Uterus (tissue), 3 donors: ENCODE measurements at regions not wholly inside any gene's neighbourhood (a gene's known extent, or its start where the extent isn't known, plus 50 kb on each side); places are given as distances from the start of the nearest gene placed in this dataset.
"Not testable (repeated sequence)": the region's sequence is repeated elsewhere in the genome, so short reads cannot be mapped to it uniquely, and the experiment has no call there.

ENCODE experiments used
- DNase-seq, 2 donors: peaks; one replicate each; pipeline ENCODE4 v3.0.0-alpha.2; 2019 to 2020
- H3K27ac ChIP-seq, 2 donors: fragments of 200-600 bp; sonication (generic); 1 replicate in 1 of 2; 2 replicates in 1 of 2; pipeline ENCODE4 v1.5.1; 2016 to 2018
- H3K27me3 ChIP-seq, 2 donors: fragments of 200-600 bp; sonication (generic); one replicate each; pipeline ENCODE4 v1.5.1; 2018 to 2019; ENCODE audit warnings: control low read depth in 1 of 2
- H3K36me3 ChIP-seq, 2 donors: fragments of 200-600 bp; sonication (generic); one replicate each; pipeline ENCODE4 v1.5.1; 2019; ENCODE audit warnings: control low read depth in 1 of 2
- H3K4me1 ChIP-seq, 2 donors: fragments of 200-600 bp; sonication (generic); one replicate each; pipeline ENCODE4 v1.5.1; 2018 to 2019; ENCODE audit warnings: control low read depth in 1 of 2
- H3K4me3 ChIP-seq, 2 donors: fragments of 200-600 bp; sonication (generic); 1 replicate in 1 of 2; 2 replicates in 1 of 2; pipeline ENCODE4 v1.5.1; 2018 to 2019; ENCODE audit warnings: mild to moderate bottlenecking in 1 of 2
- H3K9me3 ChIP-seq, 2 donors: fragments of 200-600 bp; sonication (generic); one replicate each; pipeline ENCODE4 v1.5.1; 2019; ENCODE audit warnings: control low read depth in 1 of 2
- CTCF ChIP-seq, 4 experiments: fragments of 200-600 bp in 2 of 4; fragments of 450-650 bp in 2 of 4; sonication (generic) in 2 of 4; IDR thresholded peaks; one replicate each; pipeline ENCODE4 v1.5.1; 2016 to 2019; ENCODE audit warnings: antibody characterized with exemption in 4 of 4, mild to moderate bottlenecking in 2 of 4, moderate library complexity in 1 of 4
- POLR2A ChIP-seq, 2 donors: fragments of 450-650 bp; IDR thresholded peaks; one replicate each; pipeline ENCODE4 v1.6.1; 2016; ENCODE audit warnings: antibody characterized with exemption in 2 of 2, mild to moderate bottlenecking in 1 of 2, moderate library complexity in 1 of 2
- intact Hi-C: fragments of 100-400 bp; cut with DNase I; formaldehyde crosslinking; loops from one replicate; pipeline ENCODE4 v1.15.1; 2023; ENCODE audit warnings: low total_unique reads
- donor health status: DM: yes; HTN: yes; CAD: no.

DNA sequence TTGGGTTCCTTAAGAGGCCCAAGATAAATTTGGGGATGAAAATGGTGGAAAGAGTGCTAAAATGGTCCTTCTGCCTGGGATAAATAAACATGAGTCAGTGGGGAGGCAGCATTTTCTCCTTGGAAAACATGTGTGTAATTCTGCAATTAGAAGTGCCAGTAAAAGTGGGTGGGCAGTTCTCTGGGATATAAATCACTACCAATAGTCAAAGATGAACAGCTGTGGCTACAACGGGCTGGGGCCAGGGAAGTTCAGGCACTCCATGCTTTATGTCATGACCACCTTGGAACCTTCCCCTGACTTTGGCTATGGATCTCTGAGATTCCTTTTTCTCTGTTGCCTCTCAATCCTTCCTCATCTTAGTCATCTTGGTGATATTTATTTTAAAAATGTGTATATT, 56.5 kb upstream of the CYRIA start:
- Histone ChIP-seq H3K4me3 (no peak overlapping the region), H3K27me3 (no peaks in the 10 kb centered on the region), H3K27ac (no peak overlapping the region), H3K4me1 (no peaks in the 10 kb centered on the region), H3K36me3 (no peaks in the 10 kb centered on the region), H3K9me3 (no peaks in the 10 kb centered on the region)
- intact Hi-C loops: no loop called here
- no peak for DNase-seq
- no peak for TF ChIP-seq CTCF (IDR thresholded peaks at IDR 0.05)
- no peak for TF ChIP-seq POLR2A (IDR thresholded peaks at IDR 0.05)

GRCh38 chr2:16721529-16721928, 55.9 kb upstream of the CYRIA start:
- H3K4me1 ChIP-seq, H3K9me3 ChIP-seq, H3K27ac ChIP-seq, H3K27me3 ChIP-seq, H3K36me3 ChIP-seq, H3K4me3 ChIP-seq, intact Hi-C loops, DNase-seq: not testable (repeated sequence)

DNA sequence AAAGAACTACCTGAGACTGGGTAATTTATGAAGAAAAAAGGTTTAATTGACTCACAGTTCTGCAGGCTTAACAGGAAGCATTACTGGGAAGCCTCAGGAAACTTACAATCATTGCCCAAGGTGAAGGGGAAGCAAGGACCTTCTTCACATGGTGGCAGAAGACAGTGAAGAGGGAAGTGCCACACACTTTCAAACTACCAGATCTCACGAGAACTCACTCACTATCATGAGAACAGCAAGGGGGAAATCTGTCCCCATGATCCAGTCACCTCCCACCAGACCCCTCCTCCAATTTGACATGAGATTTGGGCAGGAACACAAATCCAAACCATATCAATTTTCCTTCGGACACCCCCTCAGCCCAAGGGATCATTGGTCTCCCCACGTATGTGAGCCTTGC, 55.1 kb upstream of the CYRIA start:
- H3K27me3 ChIP-seq, H3K9me3 ChIP-seq, intact Hi-C loops, DNase-seq, H3K4me1 ChIP-seq, H3K36me3 ChIP-seq, H3K27ac ChIP-seq, H3K4me3 ChIP-seq: not testable (repeated sequence)

DNA sequence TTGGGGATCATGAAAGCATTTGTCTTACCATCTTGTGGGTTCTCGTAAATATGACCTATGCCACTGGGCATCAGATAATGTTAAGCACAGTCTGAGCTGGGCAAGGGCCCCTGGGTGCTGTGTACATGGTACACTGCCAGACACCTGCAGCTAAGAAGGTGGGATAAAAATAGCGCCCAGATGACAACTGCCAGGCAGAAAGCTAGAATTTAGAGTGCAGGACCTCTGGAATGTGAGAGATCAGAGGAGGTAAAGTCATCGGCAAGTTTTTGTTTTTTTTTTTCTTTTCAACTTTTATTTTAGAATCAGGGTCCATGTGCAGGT, 53.8 kb upstream of the CYRIA start:
- no peak for DNase-seq
- TF ChIP-seq POLR2A (IDR thresholded peaks at IDR 0.05): no peak
- no peak for TF ChIP-seq CTCF (IDR thresholded peaks at IDR 0.05)
- H3K27me3 ChIP-seq: no peaks in the 10 kb centered on the region
- no peaks in the 10 kb centered on the region for H3K4me1 ChIP-seq
- H3K4me3 ChIP-seq: no peak overlapping the region
- H3K27ac ChIP-seq: no peak overlapping the region
- intact Hi-C loops: no loop called here
- H3K36me3 ChIP-seq: no peaks in the 10 kb centered on the region
- H3K9me3 ChIP-seq: no peaks in the 10 kb centered on the region

- Histone ChIP-seq H3K36me3 (no peaks in the 10 kb centered on the region), H3K9me3 (no peaks in the 10 kb centered on the region), H3K4me3 (no peak overlapping the region), H3K27ac (no peak overlapping the region), H3K4me1 (no peaks in the 10 kb centered on the region), H3K27me3 (no peaks in the 10 kb centered on the region)
- intact Hi-C loops: no loop called here
- no peak for TF ChIP-seq POLR2A (IDR thresholded peaks at IDR 0.05)
- no peak for TF ChIP-seq CTCF (IDR thresholded peaks at IDR 0.05)
- DNase-seq: no peak
Observed at GRCh38 chr2:16718576-16719484, 53.2 kb upstream of the CYRIA start.

- no peaks in the 10 kb centered on the region for H3K27me3 ChIP-seq
- H3K9me3 ChIP-seq: no peaks in the 10 kb centered on the region
- H3K4me3 ChIP-seq: no peak overlapping the region
- no peak for DNase-seq
- TF ChIP-seq POLR2A (IDR thresholded peaks at IDR 0.05): no peak
- no peak for TF ChIP-seq CTCF (IDR thresholded peaks at IDR 0.05)
- H3K36me3 ChIP-seq: no peaks in the 10 kb centered on the region
- intact Hi-C loops: no loop called here
- no peak overlapping the region for H3K27ac ChIP-seq
- H3K4me1 ChIP-seq: no peaks in the 10 kb centered on the region
Observed at GRCh38 chr2:16717477-16717876, 51.8 kb upstream of the CYRIA start.
